ENCODE measurements at regions not wholly inside any gene's neighbourhood (a gene's known extent, or its start where the extent isn't known, plus 50 kb on each side); places are given as distances from the start of the nearest gene placed in this dataset.

- TF ChIP-seq CTCF (conservative IDR thresholded peaks at IDR 0.05; ENCODE audit: low read length) (no peak), EZH2phosphoT487 (IDR thresholded peaks at IDR 0.05; ENCODE audit: borderline replicate concordance, low read depth, low read length) (no peak)
Observed at GRCh38 chr5:165175041-165175440, 1669.6 kb downstream of the MAT2B start.
